Coronary artery (tissue), 2 donors: ENCODE measurements at regions not wholly inside any gene's neighbourhood (a gene's known extent, or its start where the extent isn't known, plus 50 kb on each side); places are given as distances from the start of the nearest gene placed in this dataset.
A peak's percentile ranks its signal among the peaks of the same experiment; 100 is the strongest.

Experiments
- DNase-seq: peaks from one replicate; pipeline ENCODE4 v3.0.0-alpha.2; 2017; ENCODE audit warnings: low spot score
- H3K27ac ChIP-seq, 2 donors: fragments of 200-600 bp; sonication (generic); one replicate each; pipeline ENCODE4 v1.5.1; 2016 to 2019
- H3K4me3 ChIP-seq: fragments of 200-600 bp; sonication (generic); 2 replicates; pipeline ENCODE4 v1.5.1; 2016; ENCODE audit warnings: mild to moderate bottlenecking, moderate library complexity
- TF ChIP-seq, protein P1 (sequence below): fragments of 200-600 bp; sonication (generic); IDR thresholded peaks from one replicate; pipeline ENCODE4 v1.5.1; 2019; ENCODE audit warnings: antibody characterized with exemption

DNA sequence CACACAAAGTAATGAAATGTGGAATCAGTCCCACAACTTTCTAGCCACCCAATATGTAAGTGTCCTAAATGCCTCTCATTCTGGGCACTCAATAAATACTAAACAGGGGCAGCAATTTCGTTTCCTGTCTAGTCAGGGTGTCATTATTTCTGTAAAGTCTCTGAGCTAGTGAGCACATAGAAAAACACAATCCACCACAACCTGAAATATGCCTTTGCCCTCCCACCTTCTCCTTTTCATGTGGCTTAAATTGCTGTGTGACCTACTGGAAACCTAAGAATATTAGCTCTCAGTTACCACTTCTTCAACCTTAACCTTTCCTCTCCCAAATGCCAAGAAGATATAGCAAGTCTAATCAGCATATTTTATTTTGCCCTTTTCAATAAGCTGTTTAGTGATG lies 456.3 kb upstream of the KCNMB2 start:
- H3K27ac ChIP-seq: peak overlapping the region in 1 of 2 donors; percentile 31
- DNase-seq: no peak
- TF ChIP-seq, protein P1, sequence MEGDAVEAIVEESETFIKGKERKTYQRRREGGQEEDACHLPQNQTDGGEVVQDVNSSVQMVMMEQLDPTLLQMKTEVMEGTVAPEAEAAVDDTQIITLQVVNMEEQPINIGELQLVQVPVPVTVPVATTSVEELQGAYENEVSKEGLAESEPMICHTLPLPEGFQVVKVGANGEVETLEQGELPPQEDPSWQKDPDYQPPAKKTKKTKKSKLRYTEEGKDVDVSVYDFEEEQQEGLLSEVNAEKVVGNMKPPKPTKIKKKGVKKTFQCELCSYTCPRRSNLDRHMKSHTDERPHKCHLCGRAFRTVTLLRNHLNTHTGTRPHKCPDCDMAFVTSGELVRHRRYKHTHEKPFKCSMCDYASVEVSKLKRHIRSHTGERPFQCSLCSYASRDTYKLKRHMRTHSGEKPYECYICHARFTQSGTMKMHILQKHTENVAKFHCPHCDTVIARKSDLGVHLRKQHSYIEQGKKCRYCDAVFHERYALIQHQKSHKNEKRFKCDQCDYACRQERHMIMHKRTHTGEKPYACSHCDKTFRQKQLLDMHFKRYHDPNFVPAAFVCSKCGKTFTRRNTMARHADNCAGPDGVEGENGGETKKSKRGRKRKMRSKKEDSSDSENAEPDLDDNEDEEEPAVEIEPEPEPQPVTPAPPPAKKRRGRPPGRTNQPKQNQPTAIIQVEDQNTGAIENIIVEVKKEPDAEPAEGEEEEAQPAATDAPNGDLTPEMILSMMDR: no peak

DNA sequence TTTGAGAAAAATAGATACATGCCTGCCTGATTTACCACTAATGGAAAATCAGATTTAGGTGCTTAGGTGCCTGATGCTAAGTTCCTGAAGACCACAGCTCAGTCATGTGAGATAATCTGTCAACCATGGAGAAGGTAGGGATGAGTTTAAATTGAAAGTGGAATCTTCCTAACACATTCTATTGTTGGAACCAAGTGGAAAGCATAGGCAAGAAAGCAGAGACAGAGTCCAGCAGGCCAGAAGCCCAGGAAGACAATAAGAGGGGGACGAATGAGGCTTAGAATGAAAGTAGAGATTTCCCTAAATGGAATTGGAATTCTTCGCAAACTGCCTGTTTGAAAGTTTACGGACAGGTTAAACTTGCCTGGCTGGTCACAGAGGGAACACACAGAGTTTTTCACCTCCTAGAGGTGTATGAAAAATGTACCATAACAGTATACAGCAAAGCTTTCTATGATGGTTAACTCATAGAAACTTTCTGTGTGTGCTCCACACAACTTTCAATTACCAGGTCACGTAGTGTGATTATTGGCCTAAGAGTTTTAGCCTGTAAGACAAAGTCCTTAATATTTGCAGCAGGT lies 453.8 kb upstream of the KCNMB2 start:
- no peak for DNase-seq
- H3K4me3 ChIP-seq: no peak overlapping the region
- H3K27ac ChIP-seq: no peak overlapping the region
- TF ChIP-seq, protein P1: no peak

More for the DNA sequence above, 456.3 kb upstream of the KCNMB2 start:
- no peak overlapping the region for H3K4me3 ChIP-seq

DNA sequence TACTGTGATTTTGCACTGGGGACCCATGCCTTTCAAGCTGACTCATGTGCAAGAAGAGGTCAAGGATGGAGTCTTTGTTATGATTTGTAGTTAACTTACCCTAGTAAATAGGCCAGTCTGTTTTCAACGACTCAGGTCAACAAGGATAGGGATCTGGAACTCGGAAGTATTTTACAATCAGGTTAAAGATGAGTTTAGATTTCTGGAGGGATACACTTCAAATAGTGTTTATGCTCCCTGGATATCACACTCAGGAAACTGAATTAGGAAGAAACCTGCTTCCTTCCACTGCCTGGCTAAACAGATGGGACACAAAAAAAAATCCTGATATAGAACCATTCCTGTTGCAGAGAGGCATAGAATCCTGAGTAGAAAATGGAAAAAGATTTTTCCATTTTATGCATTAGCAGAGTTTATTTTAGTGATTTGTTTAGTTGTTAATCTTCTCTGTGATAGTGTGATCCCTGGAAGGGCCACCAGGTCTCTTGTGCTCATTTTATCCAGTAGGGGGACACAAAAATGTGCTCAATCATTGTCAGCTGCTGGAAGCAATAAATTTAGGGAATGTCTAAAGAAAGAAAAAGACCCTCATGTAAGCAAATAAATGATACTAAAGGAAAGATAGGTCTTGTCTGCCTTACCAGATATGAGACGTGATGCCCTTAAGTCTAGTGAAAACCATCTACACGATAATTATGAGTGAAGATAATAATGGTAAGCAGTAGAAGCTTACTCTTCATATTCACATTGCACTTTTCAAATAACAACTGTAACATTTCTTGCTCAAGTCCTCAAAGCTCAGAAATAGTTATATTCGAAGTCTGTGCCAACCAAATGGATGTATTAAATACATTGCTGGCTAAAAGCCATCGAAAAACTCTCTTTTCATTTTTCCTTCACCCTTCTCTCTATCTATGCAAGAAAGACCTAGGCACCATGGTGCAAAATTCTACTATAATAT lies 452.1 kb upstream of the KCNMB2 start:
- H3K27ac ChIP-seq: peak overlapping the region; percentile 50 to 75
- no peak overlapping the region for H3K4me3 ChIP-seq
- TF ChIP-seq, protein P1: no peak
- DNase-seq: no peak

DNA sequence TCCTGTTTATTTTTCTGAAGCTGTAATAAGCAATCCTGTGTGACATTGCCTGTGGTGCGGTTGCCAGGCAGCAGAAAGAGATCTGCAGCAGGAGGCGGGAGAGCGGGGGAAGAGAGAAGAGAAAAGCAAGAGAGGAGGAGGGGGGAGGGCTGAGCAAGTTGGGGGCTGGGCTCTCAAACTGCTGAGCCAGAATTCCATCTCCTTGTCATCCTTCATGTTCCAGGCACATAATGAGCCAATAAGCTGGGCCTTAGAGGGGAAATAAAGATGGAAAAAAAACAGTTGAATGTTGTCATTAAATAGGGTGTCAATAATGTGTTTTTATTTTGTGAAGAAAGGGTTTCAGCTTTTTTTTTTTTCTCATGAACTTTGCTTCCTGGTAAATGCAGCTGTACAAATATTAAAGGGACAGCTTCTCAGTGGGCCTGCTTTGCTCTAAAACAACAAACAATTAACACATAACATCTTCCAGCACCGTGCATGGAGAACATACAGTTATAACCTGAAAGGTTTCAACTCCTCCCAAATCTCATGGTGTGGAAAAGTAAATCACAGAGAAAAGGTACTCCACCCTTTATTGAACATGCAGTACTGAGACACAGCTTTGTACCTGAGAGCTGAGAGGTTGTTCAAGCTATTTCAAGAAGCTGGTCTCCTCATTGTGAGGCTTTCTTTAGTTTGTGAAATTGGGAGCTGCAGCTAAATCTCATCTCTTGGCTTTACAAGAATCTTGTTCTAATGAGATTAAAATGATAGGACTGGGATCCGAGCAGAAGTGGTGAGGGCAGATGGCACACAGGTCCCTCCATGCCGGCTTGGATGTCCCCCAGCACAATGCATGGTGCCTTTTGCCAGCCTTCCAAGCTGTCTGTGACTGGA lies 451.1 kb upstream of the KCNMB2 start:
- peak overlapping the region; percentile 50 to 75 for H3K27ac ChIP-seq
- no peak overlapping the region for H3K4me3 ChIP-seq
- TF ChIP-seq, protein P1: no peak
- DNase-seq: peak; percentile 88

DNA sequence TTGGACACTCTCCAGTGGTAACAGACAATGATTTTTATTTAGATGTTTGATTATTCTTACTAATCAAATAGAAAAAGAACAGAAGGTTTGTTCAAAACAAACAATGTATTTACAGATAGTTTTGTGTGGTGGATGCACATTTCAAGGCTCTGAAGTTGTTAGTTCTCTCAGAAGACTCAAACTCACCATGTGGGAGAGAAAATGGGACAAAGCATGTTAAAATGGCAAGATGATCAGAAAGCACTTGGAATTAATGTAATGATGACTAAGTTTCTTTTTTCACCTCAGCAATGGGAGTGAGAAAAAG lies 450.5 kb upstream of the KCNMB2 start:
- TF ChIP-seq, protein P1: no peak
- no peak overlapping the region for H3K4me3 ChIP-seq
- peak overlapping the region; percentile 50 to 75 for H3K27ac ChIP-seq
- no peak for DNase-seq

DNA sequence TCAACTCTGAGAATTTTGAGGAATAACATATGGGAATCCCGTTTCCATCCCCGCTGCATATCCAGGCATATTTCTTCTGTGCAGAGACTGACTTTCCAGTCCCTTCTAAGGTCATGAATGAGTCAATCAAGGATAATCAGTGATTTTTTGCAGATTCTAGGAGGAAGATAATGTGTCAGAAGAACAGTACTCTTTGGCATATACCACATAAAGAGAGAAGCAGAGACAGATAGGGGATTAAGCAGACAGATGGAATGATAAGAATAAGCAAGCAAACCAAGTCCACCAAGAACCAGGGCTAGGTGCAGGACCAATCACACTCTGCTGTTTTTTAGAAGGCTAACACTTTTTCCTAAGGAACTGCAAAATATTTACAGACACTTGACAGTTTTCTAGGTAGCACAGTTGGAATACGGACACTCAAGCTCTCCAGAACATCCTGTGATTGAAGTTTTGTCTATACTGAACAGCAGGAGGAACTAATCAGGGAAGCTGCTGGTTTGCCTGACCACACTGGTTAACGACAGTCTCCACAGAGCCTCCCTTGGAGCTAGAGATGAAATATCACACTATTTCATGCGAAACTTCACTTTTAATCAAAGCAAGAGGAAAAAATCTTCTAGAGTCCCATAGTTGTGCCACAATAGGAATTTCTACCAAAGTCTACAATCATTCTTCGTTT lies 450.0 kb upstream of the KCNMB2 start:
- no peak overlapping the region for H3K4me3 ChIP-seq
- H3K27ac ChIP-seq: peak overlapping the region in 1 of 2 donors; percentile 75
- TF ChIP-seq, protein P1: no peak
- no peak for DNase-seq
